CD8-positive, alpha-beta memory T cell (primary cell): ENCODE measurements at regions not wholly inside any gene's neighbourhood (a gene's known extent, or its start where the extent isn't known, plus 50 kb on each side); places are given as distances from the start of the nearest gene placed in this dataset.

Experiments used
- CTCF ChIA-PET: fragments of 350-600 bp; sonication (Branson Sonifier 250); formaldehyde crosslinking; loops from one replicate; lab custom pipeline; 2021; ENCODE audit warnings: antibody characterized with exemption; lab: Charles Lee
- POLR2A ChIA-PET: fragments of 350-600 bp; sonication (Branson Sonifier 250); formaldehyde crosslinking; loops from one replicate; lab custom pipeline; 2021; ENCODE audit warnings: antibody characterized with exemption; lab: Charles Lee
- DNase-seq, 5 donors: peaks; one replicate each; pipeline versions ENCODE4 v3.0.0 to v3.0.0-alpha.2; 2020 to 2022; ENCODE audit warnings: mixed read lengths in 1 of 5
- H3K27ac ChIP-seq: one replicate; pipeline ENCODE4 v1.7.0; 2013; ENCODE audit warnings: low read depth, mild to moderate bottlenecking, low read length, moderate library complexity
- H3K27me3 ChIP-seq: 2 replicates; pipeline ENCODE4 v1.7.0; 2013; ENCODE audit warnings: low read length, mild to moderate bottlenecking; ENCODE audit not compliant: insufficient read depth, poor library complexity, severe bottlenecking
- H3K36me3 ChIP-seq: 2 replicates; pipeline ENCODE4 v1.7.0; 2013; ENCODE audit warnings: mild to moderate bottlenecking, low read length, moderate library complexity; ENCODE audit not compliant: insufficient read depth
- H3K4me1 ChIP-seq: 2 replicates; pipeline ENCODE4 v1.7.0; 2013; ENCODE audit warnings: mild to moderate bottlenecking, low read length, moderate library complexity; ENCODE audit not compliant: insufficient read depth
- H3K4me3 ChIP-seq: 2 replicates; pipeline ENCODE4 v1.7.0; 2013; ENCODE audit warnings: mild to moderate bottlenecking, low read length
- H3K9me3 ChIP-seq: 2 replicates; pipeline ENCODE4 v1.7.0; 2013; ENCODE audit warnings: mild to moderate bottlenecking, low read length
- H3K27ac Mint-ChIP-seq, 8 donors: one replicate each; pipeline ENCODE4 v1.8.0; 2020 to 2021; ENCODE audit warnings: mixed read lengths in 8 of 8, mild to moderate bottlenecking in 6 of 8, inconsistent platforms in 3 of 8, moderate library complexity in 3 of 8
- H3K27me3 Mint-ChIP-seq, 2 donors: one replicate each; pipeline ENCODE4 v1.8.0; 2020 to 2021; ENCODE audit warnings: mixed read lengths in 2 of 2, mild to moderate bottlenecking in 1 of 2, moderate library complexity in 1 of 2
- H3K36me3 Mint-ChIP-seq, 3 donors: one replicate each; pipeline ENCODE4 v1.8.0; 2020 to 2021; ENCODE audit warnings: mixed read lengths in 3 of 3, inconsistent platforms in 1 of 3, mild to moderate bottlenecking in 1 of 3
- H3K4me1 Mint-ChIP-seq, 3 donors: one replicate each; pipeline ENCODE4 v1.8.0; 2020 to 2021; ENCODE audit warnings: mixed read lengths in 3 of 3, inconsistent platforms in 1 of 3, mild to moderate bottlenecking in 1 of 3
- H3K4me3 Mint-ChIP-seq, 7 donors: one replicate each; pipeline ENCODE4 v1.8.0; 2020 to 2021; ENCODE audit warnings: mixed read lengths in 7 of 7, mild to moderate bottlenecking in 6 of 7, moderate library complexity in 4 of 7, inconsistent platforms in 2 of 7
- H3K9me3 Mint-ChIP-seq, 5 donors: one replicate each; pipeline ENCODE4 v1.8.0; 2020 to 2022; ENCODE audit warnings: mixed read lengths in 5 of 5, mild to moderate bottlenecking in 3 of 5, moderate library complexity in 2 of 5, inconsistent platforms in 1 of 5

- Histone ChIP-seq H3K4me1 (no peaks in the 10 kb centered on the region), H3K27ac (no peak overlapping the region), H3K4me3 (no peak overlapping the region), H3K27me3 (no peaks in the 10 kb centered on the region), H3K36me3 (no peaks in the 10 kb centered on the region), H3K9me3 (peaks cover 9% of the 10 kb centered on the region)
- peaks cover 0 to 15% (median 0%) of the 10 kb centered on the region in 3 donors for H3K4me1 Mint-ChIP-seq
- ChIA-PET CTCF (no interaction called here), POLR2A (no interaction called here)
- H3K36me3 Mint-ChIP-seq = peaks cover 0 to 24% (median 1%) of the 10 kb centered on the region in 3 donors
- DNase-seq = no peak
- peaks cover 24 to 36% (median 34%) of the 10 kb centered on the region in 5 donors for H3K9me3 Mint-ChIP-seq
- H3K27me3 Mint-ChIP-seq = peaks cover 12 to 37% of the 10 kb centered on the region in 2 donors
- H3K4me3 Mint-ChIP-seq = no peak overlapping the region
- no peak overlapping the region for H3K27ac Mint-ChIP-seq
Measured at GRCh38 chr2:172193331-172194089, 90.8 kb upstream of the DLX2 start.

GRCh38 chr2:172195836-172196376 lies 93.2 kb upstream of the DLX2 start:
- H3K36me3 Mint-ChIP-seq = peaks cover 0 to 31% (median 1%) of the 10 kb centered on the region in 3 donors
- no peak for DNase-seq

GRCh38 chr2:172196768-172197431 lies 94.2 kb upstream of the DLX2 start:
- Mint-ChIP-seq H3K27ac (peak overlapping the region in 1 of 8 donors; percentile 81), H3K27me3 (peaks cover 12 to 49% of the 10 kb centered on the region in 2 donors), H3K4me1 (peaks cover 0 to 15% (median 0%) of the 10 kb centered on the region in 3 donors), H3K36me3 (peaks cover 0 to 31% (median 1%) of the 10 kb centered on the region in 3 donors), H3K9me3 (peaks cover 28 to 41% (median 37%) of the 10 kb centered on the region in 5 donors), H3K4me3 (peak overlapping the region in 1 of 7 donors; percentile 41)
- H3K27me3 ChIP-seq = no peaks in the 10 kb centered on the region
- POLR2A ChIA-PET = no interaction called here
- H3K4me3 ChIP-seq = no peak overlapping the region
- CTCF ChIA-PET = interaction anchor here (1.1 kb wide), 1 partner anchor 33 kb away, joined by 3 read pairs; no protein-coding TSS in a partner anchor
- H3K4me1 ChIP-seq = no peaks in the 10 kb centered on the region
- DNase-seq = peak in 1 of 5 donors; percentile 17
- peaks cover 9% of the 10 kb centered on the region for H3K9me3 ChIP-seq
- no peaks in the 10 kb centered on the region for H3K36me3 ChIP-seq
- H3K27ac ChIP-seq = no peak overlapping the region

More at GRCh38 chr2:172195836-172196376, 93.2 kb upstream of the DLX2 start:
- Histone ChIP-seq H3K27me3 (no peaks in the 10 kb centered on the region), H3K4me3 (no peak overlapping the region), H3K4me1 (no peaks in the 10 kb centered on the region), H3K27ac (no peak overlapping the region), H3K9me3 (peaks cover 9% of the 10 kb centered on the region), H3K36me3 (no peaks in the 10 kb centered on the region)
- Mint-ChIP-seq H3K4me3 (no peak overlapping the region), H3K4me1 (peaks cover 0 to 15% (median 0%) of the 10 kb centered on the region in 3 donors), H3K27ac (no peak overlapping the region), H3K27me3 (peaks cover 15 to 47% of the 10 kb centered on the region in 2 donors), H3K9me3 (peaks cover 28 to 45% (median 40%) of the 10 kb centered on the region in 5 donors)
- CTCF ChIA-PET = interaction anchor here (1.1 kb wide), 1 partner anchor 34 kb away, joined by 3 read pairs; no protein-coding TSS in a partner anchor
- POLR2A ChIA-PET = no interaction called here

GRCh38 chr2:172198361-172198760 lies 95.7 kb upstream of the DLX2 start:
- H3K36me3 Mint-ChIP-seq = peaks cover 0 to 28% (median 1%) of the 10 kb centered on the region in 3 donors
- H3K27ac ChIP-seq = no peak overlapping the region
- peak overlapping the region in 1 of 8 donors; percentile 19 for H3K27ac Mint-ChIP-seq
- H3K27me3 Mint-ChIP-seq = peaks cover 9 to 43% of the 10 kb centered on the region in 2 donors
- no peak overlapping the region for H3K4me3 Mint-ChIP-seq
- H3K36me3 ChIP-seq = no peaks in the 10 kb centered on the region
- H3K4me1 ChIP-seq = no peaks in the 10 kb centered on the region
- peaks cover 7% of the 10 kb centered on the region for H3K9me3 ChIP-seq
- peaks cover 25 to 36% (median 34%) of the 10 kb centered on the region in 5 donors for H3K9me3 Mint-ChIP-seq
- H3K4me3 ChIP-seq = no peak overlapping the region
- H3K27me3 ChIP-seq = no peaks in the 10 kb centered on the region
- no peak for DNase-seq
- ChIA-PET POLR2A (no interaction called here), CTCF (interaction anchor here (1.0 kb wide), 1 partner anchor 264 kb away, joined by 3 read pairs; no protein-coding TSS in a partner anchor)
- H3K4me1 Mint-ChIP-seq = peaks cover 0 to 15% (median 0%) of the 10 kb centered on the region in 3 donors

- no peak overlapping the region for H3K4me3 ChIP-seq
- no peaks in the 10 kb centered on the region for H3K36me3 ChIP-seq
- H3K27ac Mint-ChIP-seq = no peak overlapping the region
- H3K36me3 Mint-ChIP-seq = peaks cover 0 to 22% (median 1%) of the 10 kb centered on the region in 3 donors
- H3K27ac ChIP-seq = no peak overlapping the region
- peaks cover 21 to 30% (median 28%) of the 10 kb centered on the region in 5 donors for H3K9me3 Mint-ChIP-seq
- ChIA-PET POLR2A (no interaction called here), CTCF (interaction anchor here (1.0 kb wide), 1 partner anchor 263 kb away, joined by 3 read pairs; no protein-coding TSS in a partner anchor)
- H3K9me3 ChIP-seq = peaks cover 2% of the 10 kb centered on the region
- no peaks in the 10 kb centered on the region for H3K27me3 ChIP-seq
- no peak for DNase-seq
- H3K27me3 Mint-ChIP-seq = peaks cover 9 to 40% of the 10 kb centered on the region in 2 donors
- no peak overlapping the region for H3K4me3 Mint-ChIP-seq
- H3K4me1 ChIP-seq = no peaks in the 10 kb centered on the region
- peaks cover 0 to 15% (median 0%) of the 10 kb centered on the region in 3 donors for H3K4me1 Mint-ChIP-seq
Measured at GRCh38 chr2:172198908-172199307, 96.2 kb upstream of the DLX2 start.

GRCh38 chr2:172200495-172201085 lies 97.9 kb upstream of the DLX2 start:
- Histone ChIP-seq H3K27ac (no peak overlapping the region), H3K4me3 (no peak overlapping the region), H3K9me3 (no peaks in the 10 kb centered on the region), H3K36me3 (no peaks in the 10 kb centered on the region), H3K27me3 (no peaks in the 10 kb centered on the region), H3K4me1 (no peaks in the 10 kb centered on the region)
- Mint-ChIP-seq H3K27me3 (peaks cover 9 to 46% of the 10 kb centered on the region in 2 donors), H3K9me3 (peaks cover 7 to 17% (median 12%) of the 10 kb centered on the region in 5 donors), H3K27ac (no peak overlapping the region), H3K4me3 (no peak overlapping the region), H3K36me3 (peaks cover 0 to 17% (median 0%) of the 10 kb centered on the region in 3 donors), H3K4me1 (peaks cover 0 to 15% (median 0%) of the 10 kb centered on the region in 3 donors)
- POLR2A ChIA-PET = no interaction called here
- no peak for DNase-seq
- CTCF ChIA-PET = interaction anchor here (1.1 to 1.2 kb wide), 2 partner anchors 23 to 261 kb away, joined by 3 read pairs; no protein-coding TSS in a partner anchor

GRCh38 chr2:172204309-172204708 lies 101.6 kb upstream of the DLX2 start:
- Mint-ChIP-seq H3K36me3 (peaks cover 0 to 10% (median 0%) of the 10 kb centered on the region in 3 donors), H3K4me3 (no peak overlapping the region), H3K27me3 (peaks cover 4 to 19% of the 10 kb centered on the region in 2 donors), H3K4me1 (no peaks in the 10 kb centered on the region), H3K27ac (no peak overlapping the region), H3K9me3 (peaks cover 0 to 8% (median 6%) of the 10 kb centered on the region in 5 donors)
- no peak overlapping the region for H3K27ac ChIP-seq
- ChIA-PET POLR2A (no interaction called here), CTCF (no interaction called here)
- no peaks in the 10 kb centered on the region for H3K4me1 ChIP-seq
- H3K27me3 ChIP-seq = no peaks in the 10 kb centered on the region
- H3K9me3 ChIP-seq = no peaks in the 10 kb centered on the region
- no peaks in the 10 kb centered on the region for H3K36me3 ChIP-seq
- DNase-seq = no peak
- H3K4me3 ChIP-seq = no peak overlapping the region
